Astrocyte of the cerebellum (primary cell): ENCODE measurements at regions not wholly inside any gene's neighbourhood (a gene's known extent, or its start where the extent isn't known, plus 50 kb on each side); places are given as distances from the start of the nearest gene placed in this dataset.

Source experiments
- DNase-seq: peaks from one replicate; pipeline ENCODE4 v3.0.0-alpha.2; 2011; ENCODE audit warnings: low read depth
- H3K4me3 ChIP-seq: 2 replicates; pipeline ENCODE4 v1.5.1; 2011; ENCODE audit warnings: mild to moderate bottlenecking, low read depth, low read length, moderate library complexity
- in situ Hi-C: cut with HindIII; loops from 2 replicates; pipeline ENCODE4 v1.10.0; 2017; ENCODE audit warnings: low sequenced_read_pairs
- TF ChIP-seq, protein P1 (sequence below): IDR thresholded peaks from 2 replicates; pipeline ENCODE4 v1.5.1; 2012; ENCODE audit warnings: low read length, low read depth, moderate library complexity, mild to moderate bottlenecking; ENCODE audit errors: missing control alignments

- TF ChIP-seq, protein P1, sequence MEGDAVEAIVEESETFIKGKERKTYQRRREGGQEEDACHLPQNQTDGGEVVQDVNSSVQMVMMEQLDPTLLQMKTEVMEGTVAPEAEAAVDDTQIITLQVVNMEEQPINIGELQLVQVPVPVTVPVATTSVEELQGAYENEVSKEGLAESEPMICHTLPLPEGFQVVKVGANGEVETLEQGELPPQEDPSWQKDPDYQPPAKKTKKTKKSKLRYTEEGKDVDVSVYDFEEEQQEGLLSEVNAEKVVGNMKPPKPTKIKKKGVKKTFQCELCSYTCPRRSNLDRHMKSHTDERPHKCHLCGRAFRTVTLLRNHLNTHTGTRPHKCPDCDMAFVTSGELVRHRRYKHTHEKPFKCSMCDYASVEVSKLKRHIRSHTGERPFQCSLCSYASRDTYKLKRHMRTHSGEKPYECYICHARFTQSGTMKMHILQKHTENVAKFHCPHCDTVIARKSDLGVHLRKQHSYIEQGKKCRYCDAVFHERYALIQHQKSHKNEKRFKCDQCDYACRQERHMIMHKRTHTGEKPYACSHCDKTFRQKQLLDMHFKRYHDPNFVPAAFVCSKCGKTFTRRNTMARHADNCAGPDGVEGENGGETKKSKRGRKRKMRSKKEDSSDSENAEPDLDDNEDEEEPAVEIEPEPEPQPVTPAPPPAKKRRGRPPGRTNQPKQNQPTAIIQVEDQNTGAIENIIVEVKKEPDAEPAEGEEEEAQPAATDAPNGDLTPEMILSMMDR, result no peak
- H3K4me3 ChIP-seq, result no peak overlapping the region
- in situ Hi-C loops, result no loop called here
- no peak for DNase-seq
These were observed 216.9 kb upstream of the TMPRSS15 start for GRCh38 chr21:18620436-18620835.

GRCh38 chr21:18622383-18622782 lies 218.8 kb upstream of the TMPRSS15 start:
- H3K4me3 ChIP-seq, result no peak overlapping the region
- TF ChIP-seq, protein P1, result no peak
- no peak for DNase-seq
- in situ Hi-C loops, result no loop called here

- TF ChIP-seq, protein P1, result no peak
- no peak for DNase-seq
- H3K4me3 ChIP-seq, result no peak overlapping the region
- in situ Hi-C loops, result no loop called here
These were observed 226.9 kb upstream of the TMPRSS15 start for GRCh38 chr21:18630446-18630845.

GRCh38 chr21:18636897-18637296 lies 233.3 kb upstream of the TMPRSS15 start:
- TF ChIP-seq, protein P1, result no peak
- in situ Hi-C loops, result no loop called here
- DNase-seq, result no peak

DNA sequence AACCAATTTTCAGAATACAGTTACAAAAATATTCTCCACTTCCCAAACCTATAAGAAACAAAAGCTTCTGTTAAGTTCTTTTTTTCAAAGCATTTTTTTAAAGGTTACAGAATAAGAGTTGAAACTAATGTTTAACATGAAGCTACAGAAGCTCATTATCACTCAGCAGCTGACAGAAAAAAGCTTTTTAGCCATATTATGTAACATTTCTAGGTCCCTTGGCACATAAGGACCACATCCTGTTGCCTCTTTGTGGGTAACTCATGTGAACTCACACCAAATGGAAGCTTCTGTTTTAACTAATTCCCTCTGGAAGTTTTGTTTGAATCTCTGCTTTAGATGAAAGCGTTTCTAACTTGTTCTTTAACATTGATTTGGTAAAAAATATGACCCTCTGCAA lies 242.5 kb upstream of the TMPRSS15 start:
- in situ Hi-C loops, result no loop called here
- TF ChIP-seq, protein P1, result no peak
- DNase-seq, result no peak
- H3K4me3 ChIP-seq, result no peak overlapping the region

More at GRCh38 chr21:18636897-18637296, 233.3 kb upstream of the TMPRSS15 start:
- no peak overlapping the region for H3K4me3 ChIP-seq

GRCh38 chr21:18655931-18656330 lies 252.3 kb upstream of the TMPRSS15 start:
- no peak for DNase-seq
- H3K4me3 ChIP-seq, result no peak overlapping the region
- TF ChIP-seq, protein P1, result no peak
- in situ Hi-C loops, result no loop called here

GRCh38 chr21:18661842-18662241 lies 258.3 kb upstream of the TMPRSS15 start:
- no peak overlapping the region for H3K4me3 ChIP-seq
- TF ChIP-seq, protein P1, result no peak
- no peak for DNase-seq
- in situ Hi-C loops, result no loop called here
